Osteocyte (in vitro differentiated cells): ENCODE measurements at regions not wholly inside any gene's neighbourhood (a gene's known extent, or its start where the extent isn't known, plus 50 kb on each side); places are given as distances from the start of the nearest gene placed in this dataset.

ENCODE experiments used
- DNase-seq: peaks from one replicate; pipeline ENCODE4 v3.0.0; 2021; ENCODE audit warnings: mixed read lengths; ENCODE audit not compliant: unreplicated experiment; ENCODE audit errors: extremely low spot score
- H3K27ac Mint-ChIP-seq: one replicate; pipeline ENCODE4 v1.8.0; 2021; ENCODE audit warnings: mild to moderate bottlenecking, mixed read lengths; ENCODE audit not compliant: unreplicated experiment
- H3K27me3 Mint-ChIP-seq: one replicate; pipeline ENCODE4 v1.8.0; 2021; ENCODE audit warnings: mixed read lengths; ENCODE audit not compliant: unreplicated experiment
- H3K36me3 Mint-ChIP-seq: one replicate; pipeline ENCODE4 v1.8.0; 2021; ENCODE audit warnings: mixed read lengths; ENCODE audit not compliant: unreplicated experiment
- H3K4me1 Mint-ChIP-seq: one replicate; pipeline ENCODE4 v1.8.0; 2021; ENCODE audit warnings: mixed read lengths; ENCODE audit not compliant: unreplicated experiment
- H3K4me3 Mint-ChIP-seq: one replicate; pipeline ENCODE4 v1.8.0; 2021; ENCODE audit warnings: mild to moderate bottlenecking, moderate library complexity, mixed read lengths; ENCODE audit not compliant: unreplicated experiment
- H3K9me3 Mint-ChIP-seq: one replicate; pipeline ENCODE4 v1.8.0; 2021; ENCODE audit warnings: mixed read lengths; ENCODE audit not compliant: unreplicated experiment
- CTCF ChIP-seq: fragments of 200-600 bp; sonication (generic); IDR thresholded peaks from 2 replicates; pipeline ENCODE4 v1.5.0; 2021; ENCODE audit warnings: antibody characterized with exemption, mild to moderate bottlenecking, moderate library complexity

- no peak for TF ChIP-seq CTCF
- H3K9me3 Mint-ChIP-seq: no peaks in the 10 kb centered on the region
- H3K27me3 Mint-ChIP-seq: peaks cover 3% of the 10 kb centered on the region
- H3K4me1 Mint-ChIP-seq: peaks cover 9% of the 10 kb centered on the region
- DNase-seq: no peak
- no peak overlapping the region for H3K4me3 Mint-ChIP-seq
- H3K36me3 Mint-ChIP-seq: no peaks in the 10 kb centered on the region
- peak overlapping the region; percentile 3 for H3K27ac Mint-ChIP-seq
These were observed 73.0 kb downstream of the TFPI2 start for GRCh38 chr7:93817526-93817925.

- Mint-ChIP-seq H3K27ac (no peak overlapping the region), H3K9me3 (no peaks in the 10 kb centered on the region), H3K27me3 (peaks cover 3% of the 10 kb centered on the region), H3K4me1 (peaks cover 9% of the 10 kb centered on the region), H3K36me3 (no peaks in the 10 kb centered on the region), H3K4me3 (no peak overlapping the region)
- no peak for DNase-seq
- TF ChIP-seq CTCF: no peak
These were observed 73.5 kb downstream of the TFPI2 start for GRCh38 chr7:93817004-93817403.

DNA sequence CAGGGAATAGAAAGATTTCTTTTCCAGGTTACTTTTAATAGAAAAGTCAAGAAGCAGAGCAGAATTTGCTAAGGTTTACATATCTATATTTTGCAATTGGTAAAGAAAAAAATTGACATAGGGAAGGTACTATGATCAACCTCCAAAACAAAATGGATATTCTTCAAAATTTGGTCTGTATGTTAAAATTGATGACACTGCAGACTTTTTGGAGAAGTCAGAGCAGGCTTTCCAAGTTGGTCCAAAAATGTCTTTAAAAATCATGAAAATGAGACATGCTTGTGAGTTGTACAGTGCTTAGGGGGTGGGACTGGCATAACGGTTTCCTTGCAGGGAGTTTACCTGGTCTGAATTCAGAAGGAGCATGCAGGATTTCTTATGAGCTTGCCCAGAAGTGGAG is 77.0 kb downstream of the TFPI2 start:
- no peak for DNase-seq
- Mint-ChIP-seq H3K9me3 (no peaks in the 10 kb centered on the region), H3K36me3 (no peaks in the 10 kb centered on the region), H3K27me3 (peaks cover 12% of the 10 kb centered on the region), H3K4me1 (peaks cover 9% of the 10 kb centered on the region), H3K27ac (no peak overlapping the region), H3K4me3 (no peak overlapping the region)
- TF ChIP-seq CTCF: no peak

- peaks cover 3% of the 10 kb centered on the region for H3K4me1 Mint-ChIP-seq
- peaks cover 25% of the 10 kb centered on the region for H3K27me3 Mint-ChIP-seq
- peaks cover 5% of the 10 kb centered on the region for H3K9me3 Mint-ChIP-seq
- H3K27ac Mint-ChIP-seq: no peak overlapping the region
- H3K4me3 Mint-ChIP-seq: no peak overlapping the region
- no peaks in the 10 kb centered on the region for H3K36me3 Mint-ChIP-seq
- TF ChIP-seq CTCF: no peak
- no peak for DNase-seq
These were observed 78.5 kb downstream of the TFPI2 start for GRCh38 chr7:93812061-93812460.

DNA sequence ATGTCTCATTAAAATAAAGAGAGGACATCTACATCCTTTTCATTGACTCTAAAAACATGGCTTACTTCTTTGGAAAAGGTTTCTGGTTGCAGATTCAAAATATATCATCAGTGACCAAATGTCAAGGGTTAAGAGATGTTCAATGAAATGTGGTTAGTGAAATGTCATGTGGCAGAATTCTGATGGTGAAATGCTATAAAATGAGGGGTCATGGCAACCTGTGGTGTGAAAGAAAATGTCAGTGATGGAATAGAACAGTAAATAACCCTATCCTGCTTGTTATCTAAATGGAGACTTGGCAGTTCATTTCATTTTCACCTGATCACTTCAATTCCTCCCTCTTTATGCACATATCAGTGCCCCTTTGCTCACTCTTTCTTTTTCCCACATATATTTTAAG is 79.4 kb downstream of the TFPI2 start:
- DNase-seq: no peak
- Mint-ChIP-seq H3K27ac (no peak overlapping the region), H3K9me3 (peaks cover 5% of the 10 kb centered on the region), H3K27me3 (peaks cover 28% of the 10 kb centered on the region), H3K4me1 (no peaks in the 10 kb centered on the region), H3K36me3 (no peaks in the 10 kb centered on the region), H3K4me3 (no peak overlapping the region)
- no peak for TF ChIP-seq CTCF
